ENCODE measurements at regions not wholly inside any gene's neighbourhood (a gene's known extent, or its start where the extent isn't known, plus 50 kb on each side); places are given as distances from the start of the nearest gene placed in this dataset.

GRCh38 chr7:109868215-109868860 is 1222.6 kb upstream of the LRRN3 start:
- Histone ChIP-seq H3K36me3 (replicated peaks in 1 of 2; ENCODE audit: control insufficient read depth in 1 of 2, insufficient read depth in 2 of 2, low read length in 2 of 2) (no peaks in the 10 kb centered on the region), H3K4me3 (replicated peaks in 1 of 3; ENCODE audit: insufficient read depth in 1 of 3, low read depth in 2 of 3, low read length in 3 of 3) (no peak overlapping the region), H3K4me2 (ENCODE audit: low read depth, low read length) (no peak overlapping the region), H3K4me1 (ENCODE audit: insufficient read depth, low read length) (no peaks in the 10 kb centered on the region), H3K79me2 (ENCODE audit: insufficient read depth, low read length) (no peaks in the 10 kb centered on the region), H2AFZ (ENCODE audit: low read length) (no peak overlapping the region), H3K9ac (ENCODE audit: insufficient read depth, low read depth, low read length) (no peak overlapping the region), H3K9me3 (ENCODE audit: low read length) (no peaks in the 10 kb centered on the region), H3K27me3 (ENCODE audit: control insufficient read depth in 1 of 2, insufficient read depth in 2 of 2, low read length in 2 of 2) (no peaks in the 10 kb centered on the region; a peak in 1 of 5 replicates), H3K27ac (ENCODE audit: extremely low read length, insufficient read depth, low read length) (no peak overlapping the region), H4K20me1 (ENCODE audit: insufficient read depth, low read length) (no peaks in the 10 kb centered on the region)
- intact Hi-C loops (cut with micrococcal nuclease; ENCODE audit: unreplicated experiment) (no loop called here), in situ Hi-C loops (cut with HindIII; ENCODE audit: extremely low pct_ligation_motif_present, low pct_unique_long_range_greater_than_20kb) (no loop called here)
- BruUV-seq (replicated peaks): no TSS peak
- ChIA-PET POLR2A (no interaction called here), CTCF (ENCODE audit: low intra/inter-chr PET ratio, low total read pairs) (no interaction called here)
- 0% methylated on average over 1 of the region's 1 CpG for WGBS (ENCODE audit: low lambda C conversion rate)
- FAIRE-seq (no peak), DNase-seq (ENCODE audit: low spot score) (no peak), ATAC-seq (no peak)
- no peak for TF ChIP-seq ZNF670 (CRISPR knock-in tag; IDR thresholded peaks at IDR 0.05; ENCODE audit: borderline replicate concordance)
- TF ChIP-seq PRPF4 (IDR thresholded peaks at IDR 0.05; ENCODE audit: low read depth, low read length, poor library complexity, severe bottlenecking): no peak
- no peak for TF ChIP-seq ZNF235 (CRISPR knock-in tag; IDR thresholded peaks at IDR 0.05; ENCODE audit: borderline replicate concordance)

DNA sequence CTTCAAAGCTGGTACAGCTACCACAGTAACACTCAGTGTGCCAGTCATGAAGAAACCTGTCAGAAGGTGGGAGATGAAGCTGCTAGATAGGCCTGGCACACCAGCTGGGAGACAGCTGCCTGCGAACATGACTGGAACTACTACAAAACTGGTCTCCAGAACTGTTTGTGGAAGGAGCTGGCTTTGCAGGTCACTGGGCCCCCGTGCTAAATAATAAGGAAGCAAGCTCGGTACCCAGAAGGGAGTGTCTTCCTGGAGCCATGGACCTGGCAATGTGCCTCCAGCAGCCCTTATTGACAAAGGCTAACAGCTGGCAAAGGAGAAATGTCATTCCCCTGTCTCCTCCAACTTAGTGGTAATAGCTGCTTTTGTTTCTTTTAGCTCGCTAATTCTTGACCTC is 1217.6 kb upstream of the LRRN3 start:
- DNase-seq (ENCODE audit: low spot score) (no peak), ATAC-seq (no peak), FAIRE-seq (no peak)
- BruUV-seq (replicated peaks): no TSS peak
- Histone ChIP-seq H3K9me3 (ENCODE audit: low read length) (no peaks in the 10 kb centered on the region), H3K79me2 (ENCODE audit: insufficient read depth, low read length) (no peaks in the 10 kb centered on the region), H3K4me1 (ENCODE audit: insufficient read depth, low read length) (no peaks in the 10 kb centered on the region), H2AFZ (ENCODE audit: low read length) (no peak overlapping the region), H3K36me3 (replicated peaks in 1 of 2; ENCODE audit: control insufficient read depth in 1 of 2, insufficient read depth in 2 of 2, low read length in 2 of 2) (no peaks in the 10 kb centered on the region), H4K20me1 (ENCODE audit: insufficient read depth, low read length) (no peaks in the 10 kb centered on the region), H3K4me2 (ENCODE audit: low read depth, low read length) (no peak overlapping the region), H3K4me3 (replicated peaks in 1 of 3; ENCODE audit: insufficient read depth in 1 of 3, low read depth in 2 of 3, low read length in 3 of 3) (no peak overlapping the region), H3K27ac (ENCODE audit: extremely low read length, insufficient read depth, low read length) (no peak overlapping the region), H3K27me3 (ENCODE audit: control insufficient read depth in 1 of 2, insufficient read depth in 2 of 2, low read length in 2 of 2) (no peaks in the 10 kb centered on the region; a peak in 1 of 5 replicates), H3K9ac (ENCODE audit: insufficient read depth, low read depth, low read length) (no peak overlapping the region)
- 10% methylated on average over 1 of the region's 4 CpGs for WGBS (ENCODE audit: low lambda C conversion rate)
- POLR2A ChIA-PET: no interaction called here
- intact Hi-C loops (cut with micrococcal nuclease; ENCODE audit: unreplicated experiment) (no loop called here), in situ Hi-C loops (cut with HindIII; ENCODE audit: extremely low pct_ligation_motif_present, low pct_unique_long_range_greater_than_20kb) (no loop called here)
- CTCF ChIA-PET (ENCODE audit: low intra/inter-chr PET ratio, low total read pairs): no interaction called here
- TF ChIP-seq, protein P1, sequence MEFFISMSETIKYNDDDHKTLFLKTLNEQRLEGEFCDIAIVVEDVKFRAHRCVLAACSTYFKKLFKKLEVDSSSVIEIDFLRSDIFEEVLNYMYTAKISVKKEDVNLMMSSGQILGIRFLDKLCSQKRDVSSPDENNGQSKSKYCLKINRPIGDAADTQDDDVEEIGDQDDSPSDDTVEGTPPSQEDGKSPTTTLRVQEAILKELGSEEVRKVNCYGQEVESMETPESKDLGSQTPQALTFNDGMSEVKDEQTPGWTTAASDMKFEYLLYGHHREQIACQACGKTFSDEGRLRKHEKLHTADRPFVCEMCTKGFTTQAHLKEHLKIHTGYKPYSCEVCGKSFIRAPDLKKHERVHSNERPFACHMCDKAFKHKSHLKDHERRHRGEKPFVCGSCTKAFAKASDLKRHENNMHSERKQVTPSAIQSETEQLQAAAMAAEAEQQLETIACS (CRISPR knock-in tag; IDR thresholded peaks at IDR 0.05): no peak
- TF ChIP-seq ZNF660 (CRISPR knock-in tag; IDR thresholded peaks at IDR 0.05; ENCODE audit: borderline replicate concordance, low read depth) (no peak), KLF13 (CRISPR knock-in tag; IDR thresholded peaks at IDR 0.05) (no peak), ZNF430 (CRISPR knock-in tag; IDR thresholded peaks at IDR 0.05) (no peak), CC2D1A (CRISPR knock-in tag; IDR thresholded peaks at IDR 0.05) (no peak), ZFP1 (CRISPR knock-in tag; IDR thresholded peaks at IDR 0.05) (no peak), ZNF383 (CRISPR knock-in tag; IDR thresholded peaks at IDR 0.05; ENCODE audit: borderline replicate concordance) (no peak), AKNA (CRISPR knock-in tag; IDR thresholded peaks at IDR 0.05; ENCODE audit: borderline replicate concordance) (no peak), SP140L (CRISPR knock-in tag; IDR thresholded peaks at IDR 0.05; ENCODE audit: borderline replicate concordance) (no peak), ZNF549 (CRISPR knock-in tag; IDR thresholded peaks at IDR 0.05) (no peak), ZSCAN22 (CRISPR knock-in tag; IDR thresholded peaks at IDR 0.05) (no peak)
